ENCODE measurements at regions not wholly inside any gene's neighbourhood (a gene's known extent, or its start where the extent isn't known, plus 50 kb on each side); places are given as distances from the start of the nearest gene placed in this dataset.

- DNase-seq (ENCODE audit: low spot score): no peak
These were observed 239.0 kb downstream of the EIPR1 start for GRCh38 chr2:3138621-3139020.

GRCh38 chr2:3137651-3138300 is 239.8 kb downstream of the EIPR1 start:
- no peak for DNase-seq (ENCODE audit: low spot score)

GRCh38 chr2:3135676-3136075 is 241.9 kb downstream of the EIPR1 start:
- no peak for DNase-seq (ENCODE audit: low spot score)

DNA sequence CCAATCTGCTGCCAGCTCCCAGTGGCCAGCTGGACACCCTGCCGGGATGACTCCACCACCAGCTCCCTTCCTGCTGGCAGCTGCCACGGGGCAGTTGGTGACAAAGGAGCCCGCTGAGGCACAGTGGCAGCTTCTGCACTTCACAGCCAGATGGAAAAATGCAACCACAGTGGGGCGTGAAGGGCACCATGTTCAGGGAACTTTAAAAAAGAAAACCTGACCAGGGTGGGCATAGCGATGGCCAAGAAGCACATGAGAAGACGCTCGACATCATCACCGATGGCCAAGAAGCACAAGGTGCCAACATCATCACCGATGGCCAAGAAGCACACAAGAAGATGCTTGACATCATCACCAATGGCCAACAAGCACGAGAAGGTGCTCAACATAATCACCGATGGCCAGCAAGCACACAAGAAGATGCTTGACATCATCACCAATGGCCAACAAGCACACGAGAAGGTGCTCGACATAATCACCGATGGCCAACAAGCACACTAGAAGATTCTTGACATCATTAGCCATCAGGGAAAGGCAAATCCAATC is 243.5 kb downstream of the EIPR1 start:
- no peak for DNase-seq (ENCODE audit: low spot score)

- DNase-seq (ENCODE audit: low spot score): no peak
These were observed 244.7 kb downstream of the EIPR1 start for GRCh38 chr2:3132966-3133365.

- DNase-seq (ENCODE audit: low spot score): no peak
These were observed 245.2 kb downstream of the EIPR1 start for GRCh38 chr2:3132466-3132865.

DNA sequence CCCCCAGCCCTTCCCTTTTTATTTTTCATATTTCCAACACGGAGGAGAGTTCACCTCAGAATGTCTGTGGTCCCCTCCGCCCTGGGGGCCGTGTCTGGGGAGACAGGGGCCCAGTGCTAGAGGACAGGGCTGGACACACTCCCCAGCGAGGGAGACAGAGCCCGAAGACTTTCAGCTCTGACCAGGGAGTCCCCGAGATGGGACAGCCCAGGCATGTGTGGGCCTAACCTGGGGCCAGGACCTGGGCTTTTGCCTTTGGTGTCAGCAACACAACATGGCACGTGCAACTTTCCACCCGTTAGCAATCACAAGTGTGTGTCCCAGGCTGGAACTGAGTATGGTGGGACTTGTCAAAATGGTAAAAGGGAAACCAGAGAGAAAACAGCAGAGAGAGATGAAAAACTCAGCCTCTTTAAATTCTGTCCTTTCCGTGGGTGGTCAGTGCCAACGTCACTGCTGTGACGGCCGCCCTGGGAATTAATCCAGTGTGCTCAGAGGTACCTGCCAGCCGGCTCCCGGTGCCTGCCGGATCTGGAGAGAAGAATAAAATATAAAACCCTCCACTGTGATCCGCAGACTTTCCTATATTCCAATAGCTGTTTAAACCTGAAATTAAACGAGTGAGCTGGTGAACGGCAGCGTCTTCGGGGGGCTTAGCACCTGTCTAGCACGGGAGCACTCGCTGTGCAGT is 245.8 kb downstream of the EIPR1 start:
- DNase-seq (ENCODE audit: low spot score): no peak

DNA sequence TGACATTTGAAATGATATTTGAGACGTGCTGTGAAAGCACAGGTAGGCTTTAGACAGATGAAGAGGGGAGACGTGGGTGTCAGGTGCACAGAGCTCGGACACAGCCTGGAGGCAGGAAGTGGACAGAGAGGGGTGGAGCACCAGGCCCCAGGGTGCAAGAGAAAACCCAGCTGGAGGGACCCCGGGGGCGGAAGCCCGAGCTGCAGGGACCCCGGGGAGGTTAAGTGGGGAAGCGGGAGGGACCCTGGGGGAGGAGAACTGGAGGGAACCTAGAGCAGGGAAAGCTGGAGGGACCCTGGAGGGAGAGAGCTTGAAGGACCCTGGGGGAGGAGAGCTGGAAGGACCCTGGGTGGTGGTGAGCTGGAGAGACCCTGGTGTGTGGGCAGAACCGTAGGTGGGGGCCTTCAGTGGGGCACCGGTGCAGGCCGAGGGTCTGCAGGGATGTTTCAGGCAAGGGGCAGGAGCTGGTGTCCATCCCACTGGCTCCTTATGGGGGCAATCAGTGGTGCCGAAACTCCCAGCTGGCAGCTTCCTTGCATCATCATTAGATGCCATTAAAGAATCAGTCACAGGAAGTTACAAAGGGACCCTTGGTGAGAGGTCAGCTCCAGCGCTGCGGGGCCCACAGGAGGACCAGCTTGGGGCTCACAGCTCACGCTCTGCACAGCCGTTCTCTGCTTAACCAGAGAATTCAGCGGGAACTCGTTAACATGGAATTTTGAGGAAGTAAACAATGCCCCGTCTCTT is 246.6 kb downstream of the EIPR1 start:
- DNase-seq (ENCODE audit: low spot score): no peak

GRCh38 chr2:3130444-3130843 is 247.2 kb downstream of the EIPR1 start:
- no peak for DNase-seq (ENCODE audit: low spot score)

DNA sequence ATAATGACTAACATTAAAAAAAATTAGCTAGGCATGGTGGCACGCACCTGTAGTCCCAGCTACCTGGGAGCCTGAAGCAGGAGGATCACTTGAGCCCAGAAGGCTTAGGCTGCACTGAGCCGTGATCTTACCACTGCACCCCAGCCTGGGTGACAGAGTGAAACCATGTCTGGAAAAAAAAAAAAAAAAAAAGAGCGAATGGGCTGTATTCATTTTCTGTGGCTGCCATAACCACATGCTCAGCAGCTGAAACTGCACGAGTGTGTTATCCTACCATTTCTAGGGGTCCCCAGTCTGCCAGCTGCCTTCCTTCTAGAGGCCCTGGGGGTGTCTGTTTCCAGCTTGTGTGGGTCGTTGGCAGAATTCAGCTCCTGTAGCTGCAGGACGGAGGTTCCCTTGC is 247.8 kb downstream of the EIPR1 start:
- DNase-seq (ENCODE audit: low spot score): no peak

DNA sequence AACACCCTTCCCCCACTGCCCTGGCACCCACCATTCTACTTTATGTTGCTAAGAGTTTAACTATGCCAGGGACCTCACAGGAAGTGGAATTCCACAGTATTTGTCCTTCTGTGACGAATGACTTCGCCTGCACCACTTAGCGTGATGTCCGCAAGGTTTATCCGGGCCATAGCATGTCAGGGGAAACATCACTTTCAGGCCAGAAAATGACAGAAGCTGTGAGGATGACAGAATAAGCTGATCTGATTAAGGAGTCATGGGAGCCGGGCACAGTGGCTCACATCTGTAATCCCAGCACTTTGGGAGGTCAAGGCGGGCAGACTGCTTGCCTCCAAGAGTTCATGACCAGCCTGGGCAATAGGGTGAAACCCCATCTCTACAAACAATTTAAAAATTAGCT is 248.8 kb downstream of the EIPR1 start:
- DNase-seq (ENCODE audit: low spot score): no peak

DNA sequence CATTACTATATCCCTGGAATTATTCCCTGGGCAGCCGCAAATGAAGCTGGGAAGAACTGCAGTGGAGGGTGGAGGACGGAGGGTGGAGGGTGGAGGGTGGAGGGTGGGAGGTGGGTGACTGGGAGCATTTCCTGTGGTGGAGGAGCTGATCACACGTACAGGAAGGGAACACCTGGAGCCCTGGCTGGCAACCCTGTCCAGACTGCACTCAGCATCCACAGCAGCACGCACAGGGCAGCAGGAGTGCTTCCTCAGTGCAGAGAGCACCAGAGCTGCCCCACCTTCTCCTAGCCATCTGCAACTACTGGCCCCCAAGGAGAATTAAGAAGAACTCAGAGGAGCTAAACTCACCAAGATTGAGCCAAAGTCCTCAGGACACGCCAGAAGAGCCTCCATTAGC is 249.9 kb downstream of the EIPR1 start:
- DNase-seq (ENCODE audit: low spot score): no peak

- DNase-seq (ENCODE audit: low spot score): no peak
These were observed 250.6 kb downstream of the EIPR1 start for GRCh38 chr2:3126911-3127621.

DNA sequence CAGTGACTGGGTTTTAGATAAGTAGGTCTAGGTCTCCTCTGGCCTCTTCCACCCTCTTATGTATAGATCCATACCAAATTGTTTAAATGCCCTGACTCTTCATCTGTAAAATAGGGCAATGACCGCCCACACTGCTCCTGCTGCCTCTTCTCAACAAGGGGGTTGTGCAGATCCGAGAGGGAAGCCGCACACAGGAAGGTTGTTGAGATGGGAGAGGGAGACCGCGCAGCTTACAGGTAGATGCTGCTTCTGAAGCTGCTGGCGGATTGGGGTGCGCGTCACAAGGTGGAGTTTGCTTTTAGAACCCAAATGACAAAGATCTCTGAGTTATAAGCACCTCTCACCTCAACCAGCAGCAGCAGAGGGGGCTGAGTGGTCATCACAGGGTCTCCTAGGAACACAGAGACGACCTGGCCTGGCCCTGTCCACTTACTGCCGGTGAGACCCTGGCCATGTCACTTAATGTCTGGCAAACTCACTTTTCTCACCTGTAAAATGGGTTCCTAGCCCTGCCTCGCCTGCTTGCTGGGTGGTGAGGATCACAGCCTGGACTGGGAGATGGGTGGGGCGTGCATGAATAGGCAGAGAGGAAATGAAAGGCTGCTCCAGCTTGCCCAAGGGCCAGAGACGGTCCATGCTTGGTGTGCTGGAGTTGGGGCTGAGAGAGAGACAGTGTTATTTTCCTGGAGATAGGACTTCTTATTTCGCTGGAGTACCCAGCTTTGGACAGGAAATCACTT is 251.3 kb downstream of the EIPR1 start:
- DNase-seq (ENCODE audit: low spot score): no peak

DNA sequence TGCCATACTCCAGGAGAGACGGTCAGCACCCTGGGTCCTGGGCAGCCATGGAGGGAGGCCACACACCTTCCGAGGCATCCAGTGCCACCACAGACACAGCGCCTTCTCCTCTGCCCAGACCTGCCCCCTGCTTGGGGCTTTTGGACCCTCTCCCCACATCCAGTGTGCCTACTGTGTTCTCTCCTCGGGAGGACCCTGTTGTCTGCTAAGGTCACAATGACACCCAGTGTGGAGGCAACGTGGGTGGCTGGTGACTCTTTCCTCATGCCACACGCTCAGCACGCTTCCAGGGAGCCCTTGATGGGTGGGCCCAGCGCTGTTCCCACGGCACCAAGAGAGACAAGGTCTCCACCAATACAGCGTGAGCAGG is 251.9 kb downstream of the EIPR1 start:
- no peak for DNase-seq (ENCODE audit: low spot score)

DNA sequence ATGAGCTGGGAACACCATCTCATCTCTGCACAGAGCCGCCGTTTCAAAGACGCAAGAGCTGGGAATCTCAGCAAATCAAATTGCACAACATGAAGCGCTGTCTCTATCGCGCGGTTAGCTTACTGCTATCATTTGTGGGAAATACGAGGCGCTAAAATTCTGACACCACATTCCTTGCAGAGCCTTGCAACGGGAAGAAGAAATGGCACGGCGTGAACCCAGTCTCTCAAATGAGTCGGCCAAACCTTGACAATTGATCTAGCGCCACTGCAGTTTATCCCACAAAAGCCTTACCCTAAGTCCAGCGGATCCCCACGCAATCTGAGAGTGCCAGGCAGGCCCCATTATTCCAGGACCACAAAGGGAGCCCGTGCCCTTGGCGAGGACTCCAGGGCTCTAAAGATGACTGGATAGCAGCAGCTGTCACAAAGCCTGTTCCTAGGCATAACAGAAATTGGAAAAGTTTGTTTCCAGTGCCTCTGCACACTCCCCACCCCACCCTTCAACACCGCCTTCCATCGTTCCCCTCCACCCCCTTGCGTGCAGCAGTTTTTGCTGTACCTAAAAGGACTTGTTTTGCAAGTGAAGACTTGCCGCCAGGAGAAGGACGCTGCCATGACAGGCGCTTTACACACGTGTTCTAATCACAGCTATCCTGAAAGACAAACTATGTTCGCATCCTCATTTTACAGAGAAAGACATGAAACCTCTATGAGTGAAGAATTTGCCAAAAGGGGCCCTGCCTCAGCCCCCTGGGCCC is 252.4 kb downstream of the EIPR1 start:
- no peak for DNase-seq (ENCODE audit: low spot score)

DNA sequence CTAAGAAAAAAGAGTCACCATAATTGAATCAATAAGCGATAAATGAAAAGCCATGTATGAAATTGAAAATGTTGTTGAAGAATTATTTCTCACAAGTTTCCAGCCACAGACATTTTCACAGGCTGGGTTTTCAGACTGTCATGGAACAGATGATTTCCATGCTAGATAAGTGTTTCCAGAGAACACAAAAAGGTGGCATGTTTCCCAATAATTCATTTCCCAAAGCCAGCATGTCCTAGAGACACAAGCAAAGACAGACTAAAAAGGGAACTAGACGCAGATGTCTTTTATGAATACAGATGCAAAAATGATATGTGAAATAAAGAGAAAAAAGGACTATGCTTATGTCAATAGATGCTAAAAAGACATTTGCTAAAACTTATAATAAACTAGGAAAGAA is 255.1 kb downstream of the EIPR1 start:
- DNase-seq (ENCODE audit: low spot score): peak; percentile 45

GRCh38 chr2:3121601-3122000 is 256.0 kb downstream of the EIPR1 start:
- no peak for DNase-seq (ENCODE audit: low spot score)

GRCh38 chr2:3117650-3118216 is 259.9 kb downstream of the EIPR1 start:
- no peak for DNase-seq (ENCODE audit: low spot score)

DNA sequence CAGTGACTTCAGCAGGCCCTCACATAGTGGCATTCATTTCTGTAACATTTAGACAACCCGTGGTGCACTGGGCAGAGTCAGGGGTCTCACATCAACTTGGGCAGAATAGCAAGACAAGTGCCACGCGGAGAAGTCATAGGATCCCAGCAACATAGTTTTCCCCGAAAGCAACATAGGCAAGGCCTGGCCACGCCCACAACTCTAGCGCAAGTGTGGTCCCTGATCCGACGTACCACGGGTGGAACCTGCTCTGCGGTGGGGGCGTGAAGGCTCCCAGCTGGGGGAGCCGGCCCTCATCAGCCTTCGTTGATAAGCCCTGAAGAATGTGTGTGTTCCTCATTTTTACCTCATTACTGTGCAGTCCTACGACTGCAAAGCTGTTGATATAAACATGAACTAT is 261.2 kb downstream of the EIPR1 start:
- DNase-seq (ENCODE audit: low spot score): no peak
